ENCODE measurements at regions not wholly inside any gene's neighbourhood (a gene's known extent, or its start where the extent isn't known, plus 50 kb on each side); places are given as distances from the start of the nearest gene placed in this dataset.
"Not testable (repeated sequence)": the region's sequence is repeated elsewhere in the genome, so short reads cannot be mapped to it uniquely, and the experiment has no call there.

DNA sequence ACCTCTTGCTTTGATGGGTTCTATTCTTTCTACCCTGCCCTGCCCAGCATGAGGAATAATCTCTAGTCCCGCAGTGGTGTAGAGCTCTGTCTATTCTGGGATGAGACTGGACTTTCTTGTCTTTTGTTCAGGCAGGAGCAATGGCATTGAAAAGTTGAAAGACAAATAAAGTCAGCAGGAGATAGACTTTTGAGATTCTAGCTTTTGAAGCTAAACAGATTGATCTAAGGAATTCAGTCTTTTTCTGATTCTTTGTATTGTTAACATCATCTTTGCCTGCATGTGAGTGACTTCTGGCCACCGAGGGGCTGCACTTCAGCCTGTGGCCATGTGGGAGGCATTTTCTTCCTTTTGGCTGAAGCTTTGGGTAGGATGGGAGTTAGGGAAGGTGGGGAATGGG is 132.4 kb downstream of the MRPL57 start:
- TF ChIP-seq, protein P1, sequence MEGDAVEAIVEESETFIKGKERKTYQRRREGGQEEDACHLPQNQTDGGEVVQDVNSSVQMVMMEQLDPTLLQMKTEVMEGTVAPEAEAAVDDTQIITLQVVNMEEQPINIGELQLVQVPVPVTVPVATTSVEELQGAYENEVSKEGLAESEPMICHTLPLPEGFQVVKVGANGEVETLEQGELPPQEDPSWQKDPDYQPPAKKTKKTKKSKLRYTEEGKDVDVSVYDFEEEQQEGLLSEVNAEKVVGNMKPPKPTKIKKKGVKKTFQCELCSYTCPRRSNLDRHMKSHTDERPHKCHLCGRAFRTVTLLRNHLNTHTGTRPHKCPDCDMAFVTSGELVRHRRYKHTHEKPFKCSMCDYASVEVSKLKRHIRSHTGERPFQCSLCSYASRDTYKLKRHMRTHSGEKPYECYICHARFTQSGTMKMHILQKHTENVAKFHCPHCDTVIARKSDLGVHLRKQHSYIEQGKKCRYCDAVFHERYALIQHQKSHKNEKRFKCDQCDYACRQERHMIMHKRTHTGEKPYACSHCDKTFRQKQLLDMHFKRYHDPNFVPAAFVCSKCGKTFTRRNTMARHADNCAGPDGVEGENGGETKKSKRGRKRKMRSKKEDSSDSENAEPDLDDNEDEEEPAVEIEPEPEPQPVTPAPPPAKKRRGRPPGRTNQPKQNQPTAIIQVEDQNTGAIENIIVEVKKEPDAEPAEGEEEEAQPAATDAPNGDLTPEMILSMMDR (IDR thresholded peaks at IDR 0.05; ENCODE audit: insufficient read depth, low read depth, low read length), result no peak
- Histone ChIP-seq H3K27me3 (ENCODE audit: control insufficient read depth, insufficient read depth, low read length) (no peaks in the 10 kb centered on the region), H3K36me3 (ENCODE audit: control insufficient read depth, insufficient read depth, low read length) (0 out of 2 replicates have a peak, but pooled peaks cover 1% of the 10 kb centered on the region), H3K4me3 (ENCODE audit: low read depth, low read length) (no peak overlapping the region)
- POLR2A ChIA-PET, result no interaction called here
- CTCF ChIA-PET, result interaction anchor here (0.5 to 1.6 kb wide), 2 partner anchors 12 to 13 kb away, joined by 3 to 7 read pairs; no protein-coding TSS in a partner anchor
- DNase-seq (ENCODE audit: low read depth), result no peak

- CTCF ChIA-PET, result interaction anchor here (1.1 to 1.6 kb wide), 2 partner anchors 13 to 168 kb away, joined by 3 to 7 read pairs; no protein-coding TSS in a partner anchor
These were observed 133.2 kb downstream of the MRPL57 start for GRCh38 chr13:21309542-21310172.

GRCh38 chr13:21310220-21310619 is 133.8 kb downstream of the MRPL57 start:
- POLR2A ChIA-PET, result no interaction called here
- Histone ChIP-seq H3K36me3 (ENCODE audit: control insufficient read depth, insufficient read depth, low read length) (0 out of 2 replicates have a peak, but pooled peaks cover 1% of the 10 kb centered on the region), H3K27me3 (ENCODE audit: control insufficient read depth, insufficient read depth, low read length) (no peaks in the 10 kb centered on the region), H3K4me3 (ENCODE audit: low read depth, low read length) (no peak overlapping the region)
- TF ChIP-seq, protein P1 (IDR thresholded peaks at IDR 0.05; ENCODE audit: insufficient read depth, low read depth, low read length), result no peak
- CTCF ChIA-PET, result interaction anchor here (1.1 to 1.6 kb wide), 2 partner anchors 13 to 168 kb away, joined by 3 to 7 read pairs; no protein-coding TSS in a partner anchor
- no peak for DNase-seq (ENCODE audit: low read depth)

More at GRCh38 chr13:21309542-21310172, 133.2 kb downstream of the MRPL57 start:
- no peak for DNase-seq (ENCODE audit: low read depth)
- POLR2A ChIA-PET, result no interaction called here
- Histone ChIP-seq H3K36me3 (ENCODE audit: control insufficient read depth, insufficient read depth, low read length) (0 out of 2 replicates have a peak, but pooled peaks cover 1% of the 10 kb centered on the region), H3K4me3 (ENCODE audit: low read depth, low read length) (no peak overlapping the region), H3K27me3 (ENCODE audit: control insufficient read depth, insufficient read depth, low read length) (no peaks in the 10 kb centered on the region)
- TF ChIP-seq, protein P1 (IDR thresholded peaks at IDR 0.05; ENCODE audit: insufficient read depth, low read depth, low read length), result no peak

DNA sequence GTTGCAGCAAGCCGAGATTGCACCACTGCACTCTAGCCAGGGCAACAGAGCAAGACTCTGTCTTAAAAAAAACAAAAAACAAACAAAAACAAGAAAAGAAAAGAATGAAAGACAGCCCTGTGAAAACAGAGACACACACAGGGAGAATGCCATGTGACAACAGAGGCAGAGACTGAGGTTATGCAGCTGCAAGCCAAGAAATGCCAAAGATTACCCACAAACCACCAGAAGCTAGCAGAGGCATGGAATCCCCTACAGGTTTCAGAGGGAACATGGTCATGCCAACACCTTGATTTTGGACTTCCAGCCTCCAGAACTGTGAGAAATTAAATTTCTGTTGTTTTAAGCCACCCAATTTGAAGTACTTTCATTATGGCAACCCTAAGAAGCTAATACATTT is 138.5 kb downstream of the MRPL57 start:
- CTCF ChIA-PET, POLR2A ChIA-PET: not testable (repeated sequence)

GRCh38 chr13:21316376-21316775 is 139.9 kb downstream of the MRPL57 start:
- no peak for DNase-seq (ENCODE audit: low read depth)
- Histone ChIP-seq H3K36me3 (ENCODE audit: control insufficient read depth, insufficient read depth, low read length) (no peaks in the 10 kb centered on the region), H3K27me3 (ENCODE audit: control insufficient read depth, insufficient read depth, low read length) (no peaks in the 10 kb centered on the region), H3K4me3 (ENCODE audit: low read depth, low read length) (no peak overlapping the region)
- TF ChIP-seq, protein P1 (IDR thresholded peaks at IDR 0.05; ENCODE audit: insufficient read depth, low read depth, low read length), result no peak
- CTCF ChIA-PET, result interaction anchor here (0.8 kb wide), 1 partner anchor 42 kb away, joined by 3 read pairs; no protein-coding TSS in a partner anchor
- POLR2A ChIA-PET, result no interaction called here

More for the DNA sequence above, 138.5 kb downstream of the MRPL57 start:
- not testable (repeated sequence) for H3K27me3 ChIP-seq (ENCODE audit: control insufficient read depth, insufficient read depth, low read length); H3K4me3 ChIP-seq (ENCODE audit: low read depth, low read length); DNase-seq (ENCODE audit: low read depth); H3K36me3 ChIP-seq (ENCODE audit: control insufficient read depth, insufficient read depth, low read length)
